HUDEP-2 (cell line): ENCODE measurements at regions not wholly inside any gene's neighbourhood (a gene's known extent, or its start where the extent isn't known, plus 50 kb on each side); places are given as distances from the start of the nearest gene placed in this dataset.
"Not testable (repeated sequence)": the region's sequence is repeated elsewhere in the genome, so short reads cannot be mapped to it uniquely, and the experiment has no call there.

Experiments
- DNase-seq, 76 experiments: peaks; one replicate each; lab custom pipeline; 2025; ENCODE audit not compliant: unreplicated experiment in 76 of 76; lab: John Stamatoyannopoulos, UW

- no peak for DNase-seq
These were observed 496.5 kb downstream of the IGSF11 start for GRCh38 chr3:118538187-118538586.

GRCh38 chr3:118539820-118540447 lies 494.7 kb downstream of the IGSF11 start:
- not testable (repeated sequence) for DNase-seq

- DNase-seq: not testable (repeated sequence)
These were observed 494.2 kb downstream of the IGSF11 start for GRCh38 chr3:118540448-118540821.

GRCh38 chr3:118540826-118541225 lies 493.8 kb downstream of the IGSF11 start:
- no peak for DNase-seq

GRCh38 chr3:118541796-118542195 lies 492.9 kb downstream of the IGSF11 start:
- no peak for DNase-seq

GRCh38 chr3:118543832-118544231 lies 490.8 kb downstream of the IGSF11 start:
- no peak for DNase-seq

GRCh38 chr3:118544458-118544857 lies 490.2 kb downstream of the IGSF11 start:
- DNase-seq: no peak

- no peak for DNase-seq
These were observed 486.2 kb downstream of the IGSF11 start for GRCh38 chr3:118548434-118548833.

GRCh38 chr3:118550122-118550521 lies 484.5 kb downstream of the IGSF11 start:
- no peak for DNase-seq

- DNase-seq: no peak
These were observed 484.1 kb downstream of the IGSF11 start for GRCh38 chr3:118550556-118550955.

GRCh38 chr3:118554148-118554838 lies 480.4 kb downstream of the IGSF11 start:
- DNase-seq: no peak

- no peak for DNase-seq
These were observed 477.7 kb downstream of the IGSF11 start for GRCh38 chr3:118556983-118557382.

- DNase-seq: no peak
These were observed 477.1 kb downstream of the IGSF11 start for GRCh38 chr3:118557513-118557912.

GRCh38 chr3:118559286-118559685 lies 475.4 kb downstream of the IGSF11 start:
- no peak for DNase-seq

GRCh38 chr3:118564800-118565199 lies 469.8 kb downstream of the IGSF11 start:
- DNase-seq: no peak

GRCh38 chr3:118573912-118574311 lies 460.7 kb downstream of the IGSF11 start:
- DNase-seq: no peak

GRCh38 chr3:118577055-118577777 lies 457.4 kb downstream of the IGSF11 start:
- no peak for DNase-seq

GRCh38 chr3:118578559-118578958 lies 456.1 kb downstream of the IGSF11 start:
- DNase-seq: no peak

GRCh38 chr3:118587037-118587741 lies 447.5 kb downstream of the IGSF11 start:
- no peak for DNase-seq

- no peak for DNase-seq
These were observed 446.8 kb downstream of the IGSF11 start for GRCh38 chr3:118587847-118588246.

- DNase-seq: no peak
These were observed 441.4 kb downstream of the IGSF11 start for GRCh38 chr3:118593277-118593670.
